Activated CD8-positive, alpha-beta memory T cell treated with anti-CD3 and anti-CD28 coated beads, Interleukin-2, amount 10 ng/mL, durations not matched to agents 7 days and 5 days (primary cell): ENCODE measurements at regions not wholly inside any gene's neighbourhood (a gene's known extent, or its start where the extent isn't known, plus 50 kb on each side); places are given as distances from the start of the nearest gene placed in this dataset.

Source experiments
- ATAC-seq: fragments of 150-1000 bp; cut with Tn5 transposase; one replicate; pipeline ENCODE4 v1.10.0; 2021; ENCODE audit warnings: moderate library complexity
- CTCF ChIA-PET: fragments of 350-600 bp; sonication (Branson Sonifier 250); formaldehyde crosslinking; loops from one replicate; lab custom pipeline; 2021; ENCODE audit warnings: antibody characterized with exemption; lab: Charles Lee
- DNase-seq: peaks from one replicate; pipeline ENCODE4 v3.0.0-alpha.2; 2020
- H3K27ac Mint-ChIP-seq: one replicate; pipeline ENCODE4 v1.8.0; 2021; ENCODE audit warnings: mild to moderate bottlenecking, mixed read lengths
- H3K27me3 Mint-ChIP-seq: one replicate; pipeline ENCODE4 v1.8.0; 2021; ENCODE audit warnings: mixed read lengths
- H3K36me3 Mint-ChIP-seq: one replicate; pipeline ENCODE4 v1.8.0; 2021; ENCODE audit warnings: mild to moderate bottlenecking, mixed read lengths
- H3K4me1 Mint-ChIP-seq: one replicate; pipeline ENCODE4 v1.8.0; 2021; ENCODE audit warnings: mixed read lengths
- H3K4me3 Mint-ChIP-seq: one replicate; pipeline ENCODE4 v1.8.0; 2021; ENCODE audit warnings: mild to moderate bottlenecking, moderate library complexity, mixed read lengths
- H3K9me3 Mint-ChIP-seq: one replicate; pipeline ENCODE4 v1.8.0; 2022; ENCODE audit warnings: low read depth, mixed read lengths

- no peaks in the 10 kb centered on the region for H3K9me3 Mint-ChIP-seq
- H3K36me3 Mint-ChIP-seq: no peaks in the 10 kb centered on the region
- peaks cover 2% of the 10 kb centered on the region for H3K4me1 Mint-ChIP-seq
- peaks cover 6% of the 10 kb centered on the region for H3K27me3 Mint-ChIP-seq
- H3K27ac Mint-ChIP-seq: no peak overlapping the region
- CTCF ChIA-PET: no interaction called here
- ATAC-seq (no peak), DNase-seq (no peak)
- no peak overlapping the region for H3K4me3 Mint-ChIP-seq
Measured at GRCh38 chr6:169051371-169051770, 202.3 kb downstream of the THBS2 start.

- CTCF ChIA-PET: no interaction called here
- no peak for DNase-seq
- no peak for ATAC-seq
- Mint-ChIP-seq H3K4me3 (no peak overlapping the region), H3K9me3 (no peaks in the 10 kb centered on the region), H3K36me3 (no peaks in the 10 kb centered on the region), H3K27ac (no peak overlapping the region), H3K27me3 (peaks cover 6% of the 10 kb centered on the region), H3K4me1 (no peaks in the 10 kb centered on the region)
Measured at GRCh38 chr6:169048865-169049205, 204.8 kb downstream of the THBS2 start.

GRCh38 chr6:169048185-169048864 is 205.3 kb downstream of the THBS2 start:
- peaks cover 6% of the 10 kb centered on the region for H3K27me3 Mint-ChIP-seq
- CTCF ChIA-PET: no interaction called here
- no peak for ATAC-seq

GRCh38 chr6:169047345-169047744 is 206.3 kb downstream of the THBS2 start:
- ATAC-seq (no peak), DNase-seq (no peak)
- Mint-ChIP-seq H3K4me1 (no peaks in the 10 kb centered on the region), H3K4me3 (no peak overlapping the region), H3K27ac (no peak overlapping the region), H3K27me3 (peaks cover 6% of the 10 kb centered on the region), H3K9me3 (no peaks in the 10 kb centered on the region), H3K36me3 (no peaks in the 10 kb centered on the region)
- CTCF ChIA-PET: no interaction called here

More at GRCh38 chr6:169048185-169048864, 205.3 kb downstream of the THBS2 start:
- no peaks in the 10 kb centered on the region for H3K36me3 Mint-ChIP-seq
- H3K9me3 Mint-ChIP-seq: no peaks in the 10 kb centered on the region
- no peak overlapping the region for H3K27ac Mint-ChIP-seq
- H3K4me3 Mint-ChIP-seq: no peak overlapping the region
- H3K4me1 Mint-ChIP-seq: no peaks in the 10 kb centered on the region
- DNase-seq: no peak

- peaks cover 6% of the 10 kb centered on the region for H3K27me3 Mint-ChIP-seq
Measured at GRCh38 chr6:169046483-169047192, 207.0 kb downstream of the THBS2 start.

GRCh38 chr6:169046021-169046420 is 207.6 kb downstream of the THBS2 start:
- Mint-ChIP-seq H3K27ac (no peak overlapping the region), H3K9me3 (no peaks in the 10 kb centered on the region), H3K4me1 (no peaks in the 10 kb centered on the region), H3K4me3 (no peak overlapping the region), H3K27me3 (no peaks in the 10 kb centered on the region), H3K36me3 (no peaks in the 10 kb centered on the region)
- DNase-seq (no peak), ATAC-seq (no peak)
- CTCF ChIA-PET: no interaction called here

More at GRCh38 chr6:169046483-169047192, 207.0 kb downstream of the THBS2 start:
- ATAC-seq (no peak), DNase-seq (no peak)
- Mint-ChIP-seq H3K36me3 (no peaks in the 10 kb centered on the region), H3K9me3 (no peaks in the 10 kb centered on the region), H3K27ac (no peak overlapping the region), H3K4me3 (no peak overlapping the region), H3K4me1 (no peaks in the 10 kb centered on the region)
- CTCF ChIA-PET: no interaction called here

- Mint-ChIP-seq H3K27ac (no peak overlapping the region), H3K4me3 (no peak overlapping the region), H3K36me3 (no peaks in the 10 kb centered on the region), H3K9me3 (no peaks in the 10 kb centered on the region), H3K27me3 (no peaks in the 10 kb centered on the region), H3K4me1 (no peaks in the 10 kb centered on the region)
- DNase-seq (no peak), ATAC-seq (no peak)
- CTCF ChIA-PET: no interaction called here
Measured at GRCh38 chr6:169045486-169045885, 208.2 kb downstream of the THBS2 start.

GRCh38 chr6:169044381-169045230 is 209.0 kb downstream of the THBS2 start:
- Mint-ChIP-seq H3K27me3 (no peaks in the 10 kb centered on the region), H3K36me3 (no peaks in the 10 kb centered on the region), H3K27ac (no peak overlapping the region), H3K9me3 (no peaks in the 10 kb centered on the region), H3K4me1 (no peaks in the 10 kb centered on the region), H3K4me3 (no peak overlapping the region)
- no peak for ATAC-seq
- CTCF ChIA-PET: no interaction called here
- no peak for DNase-seq

- no peak overlapping the region for H3K4me3 Mint-ChIP-seq
- DNase-seq (no peak), ATAC-seq (no peak)
- H3K4me1 Mint-ChIP-seq: no peaks in the 10 kb centered on the region
- H3K27ac Mint-ChIP-seq: no peak overlapping the region
- CTCF ChIA-PET: no interaction called here
- no peaks in the 10 kb centered on the region for H3K9me3 Mint-ChIP-seq
- H3K27me3 Mint-ChIP-seq: no peaks in the 10 kb centered on the region
- no peaks in the 10 kb centered on the region for H3K36me3 Mint-ChIP-seq
Measured at GRCh38 chr6:169042061-169042460, 211.6 kb downstream of the THBS2 start.

GRCh38 chr6:169041078-169041477 is 212.6 kb downstream of the THBS2 start:
- Mint-ChIP-seq H3K9me3 (peaks cover 1% of the 10 kb centered on the region), H3K36me3 (no peaks in the 10 kb centered on the region), H3K27ac (no peak overlapping the region), H3K27me3 (no peaks in the 10 kb centered on the region), H3K4me3 (no peak overlapping the region), H3K4me1 (no peaks in the 10 kb centered on the region)
- DNase-seq (no peak), ATAC-seq (no peak)
- CTCF ChIA-PET: no interaction called here

- no peak for DNase-seq
- CTCF ChIA-PET: no interaction called here
- Mint-ChIP-seq H3K36me3 (no peaks in the 10 kb centered on the region), H3K4me1 (no peaks in the 10 kb centered on the region), H3K4me3 (no peak overlapping the region), H3K27ac (no peak overlapping the region), H3K27me3 (no peaks in the 10 kb centered on the region), H3K9me3 (peaks cover 1% of the 10 kb centered on the region)
- ATAC-seq: no peak
Measured at GRCh38 chr6:169038691-169039090, 215.0 kb downstream of the THBS2 start.

- CTCF ChIA-PET: no interaction called here
- Mint-ChIP-seq H3K4me3 (no peak overlapping the region), H3K4me1 (no peaks in the 10 kb centered on the region), H3K27ac (no peak overlapping the region), H3K36me3 (no peaks in the 10 kb centered on the region), H3K27me3 (no peaks in the 10 kb centered on the region), H3K9me3 (peaks cover 1% of the 10 kb centered on the region)
- DNase-seq (no peak), ATAC-seq (no peak)
Measured at GRCh38 chr6:169035385-169036240, 218.0 kb downstream of the THBS2 start.

GRCh38 chr6:169034516-169035167 is 219.0 kb downstream of the THBS2 start:
- CTCF ChIA-PET: no interaction called here
- ATAC-seq (no peak), DNase-seq (no peak)
- Mint-ChIP-seq H3K4me3 (no peak overlapping the region), H3K9me3 (peaks cover 1% of the 10 kb centered on the region), H3K36me3 (no peaks in the 10 kb centered on the region), H3K27ac (no peak overlapping the region), H3K27me3 (no peaks in the 10 kb centered on the region), H3K4me1 (no peaks in the 10 kb centered on the region)
